ENCODE measurements at regions not wholly inside any gene's neighbourhood (a gene's known extent, or its start where the extent isn't known, plus 50 kb on each side); places are given as distances from the start of the nearest gene placed in this dataset.

- in situ Hi-C loops (cut with MboI; ENCODE audit: low pct_unique_long_range_greater_than_20kb, low sequenced_read_pairs) = no loop called here
- DNase-seq = peak; percentile 33
These were observed 306.5 kb upstream of the TNP1 start for GRCh38 chr2:217166241-217166850.

GRCh38 chr2:217165547-217165946, 305.7 kb upstream of the TNP1 start:
- in situ Hi-C loops (cut with MboI; ENCODE audit: low pct_unique_long_range_greater_than_20kb, low sequenced_read_pairs) = no loop called here
- DNase-seq = no peak

- DNase-seq = no peak
These were observed 304.1 kb upstream of the TNP1 start for GRCh38 chr2:217163987-217164386.

GRCh38 chr2:217162533-217162932, 302.7 kb upstream of the TNP1 start:
- in situ Hi-C loops (cut with MboI; ENCODE audit: low pct_unique_long_range_greater_than_20kb, low sequenced_read_pairs) = no loop called here
- DNase-seq = peak; percentile 67

More at GRCh38 chr2:217163987-217164386, 304.1 kb upstream of the TNP1 start:
- in situ Hi-C loops (cut with MboI; ENCODE audit: low pct_unique_long_range_greater_than_20kb, low sequenced_read_pairs) = no loop called here

- DNase-seq = peak; percentile 35
- in situ Hi-C loops (cut with MboI; ENCODE audit: low pct_unique_long_range_greater_than_20kb, low sequenced_read_pairs) = no loop called here
These were observed 301.4 kb upstream of the TNP1 start for GRCh38 chr2:217160978-217161973.

GRCh38 chr2:217160103-217160743, 300.4 kb upstream of the TNP1 start:
- peak; percentile 7 for DNase-seq
- in situ Hi-C loops (cut with MboI; ENCODE audit: low pct_unique_long_range_greater_than_20kb, low sequenced_read_pairs) = no loop called here

GRCh38 chr2:217158928-217159327, 299.1 kb upstream of the TNP1 start:
- DNase-seq = no peak
- in situ Hi-C loops (cut with MboI; ENCODE audit: low pct_unique_long_range_greater_than_20kb, low sequenced_read_pairs) = no loop called here

GRCh38 chr2:217157581-217157980, 297.7 kb upstream of the TNP1 start:
- in situ Hi-C loops (cut with MboI; ENCODE audit: low pct_unique_long_range_greater_than_20kb, low sequenced_read_pairs) = no loop called here
- no peak for DNase-seq

- in situ Hi-C loops (cut with MboI; ENCODE audit: low pct_unique_long_range_greater_than_20kb, low sequenced_read_pairs) = no loop called here
- DNase-seq = no peak
These were observed 296.9 kb upstream of the TNP1 start for GRCh38 chr2:217156801-217157200.

- in situ Hi-C loops (cut with MboI; ENCODE audit: low pct_unique_long_range_greater_than_20kb, low sequenced_read_pairs) = no loop called here
These were observed 295.1 kb upstream of the TNP1 start for GRCh38 chr2:217154923-217155322.

GRCh38 chr2:217153510-217153909, 293.6 kb upstream of the TNP1 start:
- DNase-seq = no peak
- in situ Hi-C loops (cut with MboI; ENCODE audit: low pct_unique_long_range_greater_than_20kb, low sequenced_read_pairs) = no loop called here

More at GRCh38 chr2:217154923-217155322, 295.1 kb upstream of the TNP1 start:
- no peak for DNase-seq

GRCh38 chr2:217152831-217153230, 293.0 kb upstream of the TNP1 start:
- in situ Hi-C loops (cut with MboI; ENCODE audit: low pct_unique_long_range_greater_than_20kb, low sequenced_read_pairs) = no loop called here
- no peak for DNase-seq

- no peak for DNase-seq
- in situ Hi-C loops (cut with MboI; ENCODE audit: low pct_unique_long_range_greater_than_20kb, low sequenced_read_pairs) = no loop called here
These were observed 291.8 kb upstream of the TNP1 start for GRCh38 chr2:217151509-217152206.

- in situ Hi-C loops (cut with MboI; ENCODE audit: low pct_unique_long_range_greater_than_20kb, low sequenced_read_pairs) = no loop called here
- DNase-seq = no peak
These were observed 290.4 kb upstream of the TNP1 start for GRCh38 chr2:217150236-217150635.

- in situ Hi-C loops (cut with MboI; ENCODE audit: low pct_unique_long_range_greater_than_20kb, low sequenced_read_pairs) = no loop called here
These were observed 289.3 kb upstream of the TNP1 start for GRCh38 chr2:217149087-217149660.

GRCh38 chr2:217147818-217148217, 288.0 kb upstream of the TNP1 start:
- no peak for DNase-seq
- in situ Hi-C loops (cut with MboI; ENCODE audit: low pct_unique_long_range_greater_than_20kb, low sequenced_read_pairs) = no loop called here

More at GRCh38 chr2:217149087-217149660, 289.3 kb upstream of the TNP1 start:
- no peak for DNase-seq

GRCh38 chr2:217146956-217147355, 287.1 kb upstream of the TNP1 start:
- in situ Hi-C loops (cut with MboI; ENCODE audit: low pct_unique_long_range_greater_than_20kb, low sequenced_read_pairs) = no loop called here
- DNase-seq = no peak

- in situ Hi-C loops (cut with MboI; ENCODE audit: low pct_unique_long_range_greater_than_20kb, low sequenced_read_pairs) = no loop called here
- peak; percentile 53 for DNase-seq
These were observed 282.9 kb upstream of the TNP1 start for GRCh38 chr2:217142649-217143266.

All from KBM-7 (cell line).